Esophagus mucosa (tissue), 1 donor: ENCODE measurements at regions not wholly inside any gene's neighbourhood (a gene's known extent, or its start where the extent isn't known, plus 50 kb on each side); places are given as distances from the start of the nearest gene placed in this dataset.
"Not testable (repeated sequence)": the region's sequence is repeated elsewhere in the genome, so short reads cannot be mapped to it uniquely, and the experiment has no call there.

ENCODE experiments used
- ATAC-seq: fragments of 200-7000 bp; cut with Tn5 transposase; one replicate; pipeline ENCODE4 v1.9.1; 2020
- donor health status: DM: yes; HTN: yes; CAD: no.

DNA sequence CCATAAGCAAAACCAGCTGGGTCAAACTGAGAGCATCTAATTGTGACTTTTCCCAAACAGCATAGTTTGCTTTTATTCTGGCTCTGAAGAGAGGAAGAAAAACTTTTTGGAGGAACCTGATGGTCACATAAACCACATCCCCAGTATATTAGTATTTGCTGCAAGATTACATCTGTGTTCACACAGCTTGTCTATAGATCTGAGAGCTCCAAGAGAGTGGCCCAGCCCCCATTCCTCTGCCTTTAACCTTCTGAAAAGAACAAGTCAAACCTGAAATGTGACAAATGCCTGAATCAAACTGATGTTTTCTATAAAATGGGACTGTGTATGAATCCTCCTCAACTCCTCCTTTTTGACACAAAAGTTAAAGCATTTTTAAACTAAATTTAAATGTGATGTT, 435.2 kb downstream of the ZNF479 start:
- not testable (repeated sequence) for ATAC-seq

DNA sequence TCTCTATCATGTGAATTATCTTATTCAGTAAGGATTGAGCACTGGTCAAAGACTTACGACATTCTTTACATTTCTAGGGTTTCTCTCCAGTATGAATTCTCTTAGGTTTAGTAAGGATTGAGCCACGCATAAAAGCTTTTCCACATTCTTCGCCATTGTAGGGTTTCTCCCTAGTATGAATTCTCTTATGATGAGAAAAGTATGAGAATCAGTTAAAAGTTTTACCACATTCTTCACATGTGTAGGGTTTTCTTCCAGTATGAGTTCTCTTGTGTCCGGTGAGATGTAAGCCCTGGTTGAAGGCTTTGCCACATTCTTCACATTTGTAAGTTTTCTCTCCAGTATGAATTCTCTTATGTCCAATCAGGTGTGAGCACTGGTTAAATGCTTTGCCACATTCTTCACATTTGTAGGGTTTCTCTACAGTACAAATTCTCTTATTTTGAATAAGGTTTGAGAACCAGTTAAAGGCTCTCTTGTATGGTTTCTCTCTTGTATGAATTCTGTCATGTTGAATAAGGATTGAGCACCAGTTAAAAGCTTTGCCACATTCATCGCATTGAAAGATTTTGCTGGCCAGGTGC, 445.9 kb downstream of the ZNF479 start:
- ATAC-seq, result no peak

DNA sequence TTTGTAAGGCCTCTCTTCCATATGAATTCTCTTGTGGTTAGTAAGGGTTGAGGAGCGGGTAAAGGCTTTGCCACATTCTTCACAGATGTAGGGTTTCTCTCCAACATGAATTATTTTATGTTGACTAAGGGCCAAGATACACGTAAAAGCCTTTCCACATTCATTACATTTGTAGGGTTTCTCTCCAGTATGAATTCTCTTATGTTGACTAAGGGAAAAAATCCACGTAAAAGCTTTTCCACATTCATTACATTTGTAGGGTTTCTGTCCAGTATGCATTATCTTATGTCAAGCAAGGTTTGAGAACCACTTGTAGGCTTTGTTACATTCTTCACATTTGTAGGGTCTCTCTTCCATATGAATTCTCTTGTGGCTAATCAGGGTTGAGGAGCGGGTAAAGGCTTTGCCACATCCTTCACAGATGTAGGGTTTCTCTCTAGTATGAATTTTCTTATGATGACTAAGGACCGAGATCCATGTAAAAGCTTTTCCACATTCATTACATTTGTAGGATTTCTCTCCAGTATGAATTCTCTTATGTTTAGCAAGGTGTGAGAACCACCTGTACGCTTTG, 493.0 kb downstream of the ZNF479 start:
- no peak for ATAC-seq

DNA sequence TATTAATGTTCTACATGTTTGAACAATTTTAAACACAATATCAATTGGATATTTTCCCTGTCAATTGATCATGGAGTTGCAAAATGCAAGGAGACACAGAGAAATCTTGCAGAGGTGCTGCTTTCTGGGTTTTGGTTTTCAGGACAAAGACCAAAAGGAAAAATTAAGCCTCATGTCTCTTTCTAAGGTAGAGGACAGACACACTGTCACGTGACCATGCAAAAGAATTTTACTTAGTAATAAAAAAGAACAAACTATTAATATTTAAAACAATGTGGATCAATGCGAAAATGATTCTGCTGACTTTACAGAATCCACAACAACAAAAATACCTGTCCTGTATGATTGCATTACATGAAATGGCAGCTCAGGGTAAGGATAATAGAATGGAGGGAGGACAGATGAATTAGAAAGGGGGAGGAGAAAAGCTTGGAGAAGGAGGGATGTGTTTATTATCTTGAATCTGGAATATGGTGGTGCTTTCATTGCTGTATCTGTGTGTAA, 493.7 kb upstream of the NUPR2 start:
- ATAC-seq, result no peak

DNA sequence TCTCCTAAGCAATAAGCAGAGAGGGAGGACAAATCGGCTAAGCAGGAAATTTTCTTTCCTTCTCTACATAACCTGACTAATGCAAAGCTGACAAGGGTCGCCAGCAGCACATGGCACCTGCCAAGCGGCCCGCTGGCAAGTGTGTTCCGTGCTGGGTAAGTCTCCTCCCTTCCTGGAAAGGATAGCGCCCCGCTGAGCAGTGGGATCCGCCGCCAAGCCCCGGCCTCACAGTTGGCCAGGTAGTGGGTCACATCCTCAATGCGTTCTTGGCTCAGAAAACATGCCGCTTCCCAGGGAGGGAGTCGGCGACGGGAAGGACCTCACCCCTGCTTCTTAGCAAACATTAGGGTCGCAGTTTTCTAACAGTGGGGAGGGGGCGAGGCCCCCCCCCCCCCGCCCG, 488.9 kb upstream of the NUPR2 start:
- no peak for ATAC-seq

DNA sequence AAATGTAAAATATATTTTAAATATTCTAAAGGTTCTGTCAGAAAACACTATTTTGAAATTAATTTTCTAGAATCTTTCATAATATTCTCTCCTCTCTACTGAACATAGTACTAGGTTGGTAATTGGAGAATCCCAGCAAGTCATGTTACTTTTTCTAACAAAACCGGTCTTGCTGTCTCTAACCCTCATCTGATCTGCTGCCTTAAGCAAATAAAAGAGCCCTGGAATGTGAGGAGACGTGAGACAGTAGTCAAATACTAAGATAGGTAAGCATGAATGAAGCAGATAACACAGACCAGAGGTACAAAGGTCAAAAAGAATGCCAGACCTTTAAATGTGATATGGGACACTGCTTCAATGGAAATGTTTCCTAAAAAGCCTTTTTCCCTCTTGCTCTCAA, 462.4 kb upstream of the NUPR2 start:
- ATAC-seq, result no peak

DNA sequence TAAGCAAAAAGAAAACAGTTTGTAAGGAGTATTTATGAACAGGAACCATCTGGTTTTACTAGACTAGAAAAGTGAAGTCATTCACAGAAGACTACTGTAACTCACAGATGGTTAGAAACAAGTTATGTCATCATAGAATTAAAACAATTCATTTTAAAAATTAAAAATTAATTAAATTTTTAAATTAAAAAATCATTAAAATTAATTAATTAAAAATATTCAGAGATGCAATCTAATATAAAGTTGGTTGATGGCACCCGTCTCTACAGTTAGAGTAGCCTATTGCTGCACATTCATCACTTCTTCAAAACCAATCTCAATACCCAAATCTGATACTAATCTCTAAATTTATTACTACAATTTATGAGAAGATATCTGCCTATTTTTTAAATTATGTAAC, 454.8 kb upstream of the NUPR2 start:
- ATAC-seq, result no peak

DNA sequence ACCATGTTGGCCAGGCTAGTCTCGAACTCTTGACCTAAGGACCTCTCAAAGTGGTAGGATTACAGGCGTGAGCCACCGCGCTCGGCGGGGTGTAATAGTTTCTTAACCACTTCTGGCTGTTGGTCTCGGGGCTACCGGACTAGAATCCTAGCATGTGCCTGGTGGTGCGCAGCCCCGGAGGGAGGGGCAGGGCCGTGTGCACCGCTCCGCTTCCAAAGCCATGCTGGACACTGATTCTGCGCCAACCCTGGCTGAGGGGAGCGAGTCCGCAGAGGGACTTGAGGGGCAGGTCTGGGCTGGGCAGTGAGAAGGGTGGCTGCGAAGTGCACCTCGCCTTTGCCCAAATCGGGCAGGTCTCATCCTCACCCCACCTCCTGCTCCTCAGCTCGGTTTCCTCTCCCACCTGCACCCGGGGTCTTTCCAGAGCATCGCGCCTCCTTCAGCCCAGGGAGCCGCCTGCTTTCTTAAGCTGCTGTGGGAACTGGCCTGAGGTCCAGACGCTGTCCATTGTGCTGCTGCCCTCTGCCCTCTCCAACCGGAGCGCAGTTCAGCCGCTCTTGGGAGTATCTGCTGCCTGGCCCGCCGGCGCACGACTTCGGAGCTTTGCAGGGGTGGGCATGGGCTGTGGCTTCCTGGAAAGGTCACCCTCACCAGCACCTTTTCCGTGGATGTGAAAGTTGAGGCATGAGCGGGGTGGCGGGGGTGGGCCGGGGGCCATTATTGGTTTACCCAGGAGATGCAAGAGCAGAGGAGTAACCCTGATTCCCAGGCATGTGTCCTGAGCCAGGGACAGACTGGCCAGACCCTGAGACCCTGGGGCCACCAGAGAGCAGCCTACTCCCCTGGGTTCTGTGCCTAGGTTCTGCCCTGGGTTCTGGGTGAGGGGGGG, 422.6 kb upstream of the NUPR2 start:
- no peak for ATAC-seq

DNA sequence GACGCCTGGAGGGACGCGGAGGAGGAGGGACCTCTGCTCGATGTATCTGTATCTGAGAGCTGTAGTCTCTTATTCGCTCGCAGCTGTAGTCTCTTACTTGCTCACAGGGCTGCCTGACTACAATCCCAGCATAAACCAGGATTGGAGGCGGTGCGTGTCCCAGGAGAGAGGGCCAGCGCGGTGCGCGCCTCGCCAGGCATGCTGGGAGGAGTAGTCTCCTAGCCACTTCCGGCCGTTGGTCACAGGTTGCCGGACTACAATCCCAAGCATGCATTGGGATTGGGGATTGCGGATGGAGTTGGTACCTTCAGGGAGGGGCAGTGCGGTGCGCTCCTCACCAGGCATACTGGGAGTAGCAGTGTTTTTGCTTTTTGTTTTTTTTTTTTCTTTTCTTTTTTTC, 421.7 kb upstream of the NUPR2 start:
- ATAC-seq, result no peak

DNA sequence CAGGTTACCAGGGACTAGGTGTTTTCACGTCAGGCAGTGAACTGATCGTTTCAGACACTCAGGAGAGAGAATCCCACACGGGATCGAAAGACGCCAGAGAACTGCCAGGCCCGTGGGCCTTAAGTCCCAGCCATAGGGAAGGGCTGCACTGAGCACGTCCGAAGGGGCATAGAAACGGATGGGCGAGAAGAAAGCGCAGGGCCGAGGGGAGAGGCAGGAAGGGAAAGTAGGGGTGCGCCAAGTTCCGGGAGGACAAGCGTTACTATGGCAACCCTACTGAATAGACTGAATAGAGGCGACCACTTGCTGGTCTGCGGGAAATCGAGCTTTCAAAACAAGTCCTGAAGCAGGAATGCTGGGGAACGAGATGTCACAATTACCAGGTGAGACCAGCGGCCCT, 421.3 kb upstream of the NUPR2 start:
- no peak for ATAC-seq

DNA sequence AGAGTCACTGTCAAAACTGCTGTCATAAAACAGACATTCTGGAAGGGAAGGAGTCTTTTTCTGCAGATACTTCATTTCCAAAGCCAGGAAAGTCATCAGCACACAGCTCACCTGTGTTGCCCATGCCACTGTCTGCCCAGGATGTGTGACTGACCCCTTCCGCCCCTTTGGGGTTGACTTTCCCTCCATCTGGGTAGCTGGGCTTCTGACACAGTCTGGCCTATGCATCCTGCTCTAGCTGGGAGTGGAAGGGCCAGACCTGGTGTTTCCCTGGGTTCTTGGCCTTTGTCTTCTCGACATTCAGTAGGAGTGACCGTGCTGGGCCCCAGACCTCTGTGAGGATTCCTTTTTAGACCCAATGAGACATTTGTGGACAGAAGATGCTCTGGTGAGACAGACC, 378.9 kb upstream of the NUPR2 start:
- no peak for ATAC-seq

DNA sequence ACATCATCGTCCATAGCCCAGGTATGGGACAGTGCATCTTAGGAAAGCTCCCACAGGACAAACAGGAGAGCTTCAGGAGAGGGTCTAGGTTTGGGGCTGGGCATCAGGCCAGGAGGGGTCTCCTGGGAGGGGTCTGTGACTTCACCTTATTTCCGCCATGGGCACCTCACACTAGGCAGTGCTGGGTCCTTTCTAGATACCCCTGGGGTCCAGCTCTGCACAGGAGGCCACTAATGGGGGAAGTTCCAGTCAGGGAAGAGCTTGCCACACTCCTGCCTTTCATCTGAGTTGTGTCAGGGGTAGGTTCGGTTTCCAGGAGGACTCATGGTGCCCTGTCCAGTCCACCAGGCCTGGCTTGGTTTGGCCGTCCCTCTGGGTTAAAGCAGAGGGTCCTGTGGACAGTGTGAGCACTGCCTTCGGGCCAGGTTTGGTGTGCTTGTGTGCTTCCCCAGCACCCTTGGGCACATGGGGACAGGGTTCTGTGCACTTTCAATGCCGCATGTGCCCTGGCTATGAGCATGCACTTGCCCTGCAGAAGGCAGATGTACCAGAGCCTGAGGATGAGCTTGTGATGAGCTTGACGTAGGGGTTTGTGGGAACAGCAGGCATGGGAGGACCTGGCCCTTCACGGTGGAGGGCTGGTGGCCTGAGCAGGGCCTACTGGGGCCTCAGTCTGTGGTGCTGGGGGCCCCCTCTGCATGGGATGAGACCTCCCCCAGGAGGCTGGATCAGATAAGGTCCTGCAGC, 377.7 kb upstream of the NUPR2 start:
- ATAC-seq, result no peak

DNA sequence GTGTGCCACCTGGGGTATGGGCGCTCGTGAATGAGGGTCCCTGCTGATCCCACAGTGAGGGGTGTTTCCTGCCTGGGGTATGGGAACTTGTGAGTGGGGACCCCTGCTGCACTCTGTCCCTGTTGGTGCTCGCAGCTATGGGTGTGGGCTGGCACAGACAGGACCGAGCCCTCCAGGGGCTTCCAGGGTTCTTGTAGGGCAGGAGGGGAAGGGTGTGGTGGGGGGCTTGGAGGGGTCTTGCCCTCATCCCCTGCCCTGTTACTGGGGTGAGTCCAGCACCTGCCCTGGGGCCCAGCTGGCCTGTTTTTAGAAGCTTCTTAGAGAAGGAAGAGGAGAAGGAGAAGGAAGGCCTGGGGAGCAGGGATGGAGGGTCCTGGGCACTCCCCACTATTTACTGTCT, 377.0 kb upstream of the NUPR2 start:
- ATAC-seq, result no peak

DNA sequence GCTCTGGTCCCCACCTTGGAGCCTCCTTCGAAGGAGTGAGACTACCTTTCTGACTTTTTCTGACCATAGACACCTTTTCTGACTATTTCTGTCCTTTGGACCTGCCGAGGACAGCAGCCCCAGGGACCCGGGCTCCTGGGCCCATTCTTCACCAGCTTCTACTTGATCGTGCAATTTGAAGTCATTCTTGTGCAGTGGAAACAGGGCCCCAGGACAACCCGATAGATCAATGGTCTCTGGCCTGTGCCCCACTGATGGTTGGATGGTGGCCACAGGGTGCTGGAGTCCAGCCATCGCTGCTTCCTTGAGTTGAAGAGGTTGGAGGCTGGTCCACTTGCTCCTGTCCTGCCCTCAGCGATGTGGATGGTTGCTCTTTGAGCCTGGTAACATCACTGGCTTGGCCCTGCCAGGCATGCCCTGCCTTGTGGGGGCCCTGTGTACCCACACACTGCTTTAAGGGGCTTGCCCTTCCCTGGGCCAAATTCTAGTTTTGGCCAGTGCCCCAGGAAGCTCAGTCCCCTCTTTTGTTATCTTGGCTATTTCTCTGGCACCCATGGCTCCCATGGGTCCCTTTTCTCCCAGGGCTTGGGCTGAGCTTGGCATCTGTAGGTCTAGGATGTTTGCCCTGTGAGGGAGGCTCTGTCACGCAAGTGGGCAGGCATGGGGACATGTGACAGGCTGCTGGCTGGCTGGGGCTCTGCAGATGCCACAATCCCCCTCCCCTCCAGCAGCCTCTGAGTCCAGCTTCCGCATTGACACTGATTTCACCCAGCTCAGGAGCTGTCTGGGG, 375.6 kb upstream of the NUPR2 start:
- ATAC-seq, result no peak

DNA sequence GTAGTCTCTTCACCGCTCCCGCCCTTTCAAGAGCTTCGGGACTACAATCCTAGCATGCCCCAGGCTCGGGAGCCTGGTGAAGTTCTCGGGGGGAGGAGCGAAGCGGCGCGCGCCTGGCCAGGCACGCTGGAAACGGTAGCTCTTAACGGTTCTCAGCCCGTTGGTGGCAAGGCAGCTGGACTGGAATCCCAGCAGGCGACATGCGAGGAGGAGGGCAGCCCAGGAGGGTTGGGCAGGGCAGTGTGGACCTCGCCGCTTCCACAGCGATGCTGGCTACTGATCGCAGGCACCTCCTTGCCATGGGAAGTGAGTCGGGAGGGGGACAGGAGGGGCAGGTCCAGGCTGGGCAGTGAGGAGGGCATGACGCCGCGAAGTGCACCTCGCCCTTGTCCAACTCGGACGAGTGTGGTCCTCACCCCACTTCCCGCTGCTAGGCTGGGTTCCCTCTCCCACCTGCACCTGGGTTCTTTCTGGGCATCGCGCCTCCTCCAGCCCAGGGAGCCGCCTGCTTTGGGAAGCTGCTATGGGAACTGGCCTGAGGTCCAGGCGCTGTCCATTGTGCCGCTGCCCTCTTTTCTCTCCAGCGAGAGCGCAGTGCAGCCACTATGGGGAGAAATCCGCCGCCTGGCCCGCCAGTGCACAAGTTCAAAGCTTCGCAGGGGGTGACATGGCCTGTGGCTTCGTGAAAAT, 367.8 kb upstream of the NUPR2 start:
- no peak for ATAC-seq

DNA sequence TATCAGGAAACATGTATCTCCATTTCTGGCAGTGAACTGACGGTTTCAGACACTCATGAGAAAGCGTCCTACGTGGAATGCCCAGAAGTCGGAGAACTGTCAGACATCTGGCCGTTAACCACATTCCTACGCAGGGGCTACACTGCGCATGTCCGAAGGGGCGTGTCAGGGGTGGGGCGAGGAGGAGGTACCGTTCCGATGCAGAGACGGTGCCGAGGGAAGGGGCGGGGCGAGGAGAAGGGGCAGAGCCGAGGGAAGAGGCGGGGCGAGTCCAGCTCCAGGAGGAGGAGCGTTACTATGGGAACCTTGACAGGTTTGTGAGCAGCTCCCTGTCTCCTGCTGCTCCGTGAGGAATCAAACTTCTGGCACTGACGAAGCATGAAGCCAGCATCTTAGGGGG, 366.9 kb upstream of the NUPR2 start:
- no peak for ATAC-seq

DNA sequence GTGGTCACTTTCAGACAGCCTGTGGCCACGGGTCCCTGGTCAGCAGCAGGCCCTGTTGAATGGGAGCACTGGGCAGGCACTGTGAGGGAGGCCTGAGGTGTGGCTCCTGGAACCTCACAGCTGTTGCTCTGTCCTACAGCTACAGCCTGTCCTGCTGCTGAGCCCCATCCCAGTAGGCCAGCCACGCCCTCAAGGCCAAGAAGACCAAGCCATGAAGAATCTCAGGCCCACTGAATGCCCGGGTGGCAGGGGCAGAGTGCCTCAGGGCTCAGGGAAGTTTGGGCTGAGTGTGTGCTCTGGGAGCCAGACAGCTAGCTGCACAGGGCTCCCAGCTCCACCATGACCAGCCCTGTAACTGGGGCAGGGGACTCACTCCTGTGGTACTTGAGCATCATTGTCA, 363.5 kb upstream of the NUPR2 start:
- ATAC-seq, result no peak

DNA sequence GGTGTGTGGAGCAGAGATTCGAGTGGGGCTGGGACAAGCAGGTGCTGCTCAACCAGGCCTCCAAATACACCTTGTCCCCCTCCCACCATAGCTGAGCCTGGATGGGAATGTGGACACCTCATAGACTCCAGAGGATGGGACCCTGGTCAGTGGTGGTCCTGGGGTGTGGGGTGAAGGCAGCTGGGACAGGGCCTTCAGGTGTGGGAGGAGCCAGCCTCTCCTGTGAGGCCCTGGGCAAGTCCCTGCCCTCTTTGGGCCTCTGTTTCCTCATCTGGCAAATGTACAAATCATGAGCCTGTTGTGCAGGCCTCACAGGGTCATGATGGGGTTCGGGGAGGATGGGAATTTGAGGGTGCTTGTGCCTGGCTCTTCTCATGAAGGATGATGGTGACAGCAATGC, 362.9 kb upstream of the NUPR2 start:
- ATAC-seq, result no peak

DNA sequence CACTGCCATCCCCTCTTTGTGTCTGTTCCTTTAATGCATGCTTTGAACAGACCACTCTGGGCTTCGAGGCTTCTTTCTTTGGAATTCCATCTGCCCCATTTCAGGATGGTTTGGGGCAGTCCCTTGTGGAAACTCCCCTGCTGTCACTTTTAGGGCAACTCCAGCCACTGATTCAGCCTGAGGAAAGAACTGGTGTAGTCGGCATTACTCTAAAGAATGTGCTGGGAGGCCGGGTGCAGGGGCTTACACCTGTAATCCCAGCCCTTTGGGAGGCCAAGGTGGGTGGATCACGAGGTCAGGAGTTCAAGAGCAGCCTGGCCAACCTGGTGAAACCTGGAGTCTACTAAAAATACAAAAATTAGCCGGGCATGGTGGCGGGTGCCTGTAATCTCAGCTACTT, 358.1 kb upstream of the NUPR2 start:
- ATAC-seq, result no peak

DNA sequence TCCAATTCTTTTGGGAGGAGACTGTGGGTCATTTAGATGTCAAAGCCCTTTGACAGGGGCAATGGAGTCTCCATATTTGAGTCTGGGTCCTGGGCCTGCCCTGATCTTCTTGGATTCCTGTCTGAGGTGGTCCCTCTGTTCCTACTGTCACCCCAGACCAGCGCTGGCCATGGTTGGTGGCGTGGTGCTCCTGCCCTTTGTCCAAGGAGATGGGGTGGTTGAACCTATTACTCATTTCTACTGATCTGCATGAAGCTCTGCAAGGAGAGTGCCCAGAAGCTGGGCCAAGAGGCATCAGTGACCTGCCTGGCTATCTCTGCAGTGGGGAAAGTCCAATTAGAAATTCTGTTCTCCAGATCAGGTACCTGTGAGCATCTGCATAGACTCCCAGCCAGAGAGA, 355.6 kb upstream of the NUPR2 start:
- ATAC-seq, result no peak

DNA sequence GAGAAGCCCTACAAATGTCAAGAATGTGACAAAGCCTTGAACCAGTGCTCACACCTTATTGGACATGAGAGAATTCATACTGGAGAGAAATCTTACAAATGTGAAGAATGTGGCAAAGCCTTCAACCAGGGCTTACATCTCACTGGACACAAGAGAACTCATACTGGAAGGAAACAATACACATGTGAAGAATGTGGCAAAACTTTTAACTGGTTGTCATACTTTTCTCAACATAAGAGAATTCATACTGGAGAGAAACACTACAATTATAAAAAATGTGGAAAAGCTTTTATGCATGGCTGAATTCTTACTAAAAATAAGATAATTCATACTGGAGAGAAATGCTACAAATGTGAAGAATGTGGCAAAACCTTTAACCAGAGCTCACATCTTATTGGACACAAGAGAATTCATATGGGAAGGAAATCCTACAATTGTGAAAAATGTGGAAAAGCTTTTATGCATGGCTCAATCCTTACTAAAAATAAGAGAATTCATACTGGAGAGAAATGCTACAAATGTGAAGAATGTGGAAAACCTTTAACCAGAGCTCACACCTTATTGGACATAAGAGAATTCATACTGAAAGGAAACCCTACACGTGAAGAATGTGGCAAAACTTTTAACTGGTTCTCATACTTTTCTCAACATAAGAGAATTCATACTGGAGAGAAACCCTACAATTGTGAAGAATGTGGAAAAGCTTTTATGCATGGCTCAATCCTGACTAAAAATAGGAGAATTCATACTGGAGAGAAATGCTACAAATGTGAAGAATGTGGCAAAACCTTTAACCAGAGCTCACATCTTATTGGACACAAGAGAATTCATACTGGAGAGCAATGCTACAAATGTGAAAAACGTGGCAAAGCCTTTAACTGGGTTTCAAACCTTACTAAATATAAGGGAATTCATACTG, 350.6 kb upstream of the NUPR2 start:
- not testable (repeated sequence) for ATAC-seq
